Bone marrow (tissue), 2 donors: ENCODE measurements at regions not wholly inside any gene's neighbourhood (a gene's known extent, or its start where the extent isn't known, plus 50 kb on each side); places are given as distances from the start of the nearest gene placed in this dataset.

Experiments
- DNase-seq, 2 donors: peaks; one replicate each; lab custom pipeline; 2025; lab: John Stamatoyannopoulos, UW

- DNase-seq: no peak
Observed at GRCh38 chr11:109106151-109106906, 315.7 kb upstream of the C11orf87 start.

- DNase-seq: no peak
Observed at GRCh38 chr11:109109150-109109549, 312.8 kb upstream of the C11orf87 start.

GRCh38 chr11:109109571-109110315, 312.2 kb upstream of the C11orf87 start:
- DNase-seq: no peak

GRCh38 chr11:109112261-109112660, 309.7 kb upstream of the C11orf87 start:
- no peak for DNase-seq

GRCh38 chr11:109112821-109113280, 309.1 kb upstream of the C11orf87 start:
- no peak for DNase-seq

GRCh38 chr11:109120341-109120740, 301.6 kb upstream of the C11orf87 start:
- DNase-seq: no peak

GRCh38 chr11:109121173-109121932, 300.6 kb upstream of the C11orf87 start:
- DNase-seq: no peak

GRCh38 chr11:109123816-109124787, 297.9 kb upstream of the C11orf87 start:
- no peak for DNase-seq

- DNase-seq: no peak
Observed at GRCh38 chr11:109130910-109131309, 291.1 kb upstream of the C11orf87 start.

GRCh38 chr11:109132539-109132938, 289.5 kb upstream of the C11orf87 start:
- DNase-seq: no peak

GRCh38 chr11:109133159-109133558, 288.8 kb upstream of the C11orf87 start:
- DNase-seq: no peak

GRCh38 chr11:109135627-109136026, 286.4 kb upstream of the C11orf87 start:
- DNase-seq: no peak

GRCh38 chr11:109138196-109138595, 283.8 kb upstream of the C11orf87 start:
- DNase-seq: no peak

- DNase-seq: no peak
Observed at GRCh38 chr11:109140426-109140825, 281.6 kb upstream of the C11orf87 start.

GRCh38 chr11:109140857-109141515, 281.0 kb upstream of the C11orf87 start:
- no peak for DNase-seq

- no peak for DNase-seq
Observed at GRCh38 chr11:109145287-109145686, 276.7 kb upstream of the C11orf87 start.

- no peak for DNase-seq
Observed at GRCh38 chr11:109147726-109148125, 274.3 kb upstream of the C11orf87 start.

- DNase-seq: no peak
Observed at GRCh38 chr11:109148669-109149068, 273.3 kb upstream of the C11orf87 start.

GRCh38 chr11:109150581-109150980, 271.4 kb upstream of the C11orf87 start:
- no peak for DNase-seq

GRCh38 chr11:109153836-109154235, 268.2 kb upstream of the C11orf87 start:
- DNase-seq: no peak

- no peak for DNase-seq
Observed at GRCh38 chr11:109155291-109155690, 266.7 kb upstream of the C11orf87 start.
